ENCODE measurements at regions not wholly inside any gene's neighbourhood (a gene's known extent, or its start where the extent isn't known, plus 50 kb on each side); places are given as distances from the start of the nearest gene placed in this dataset.
"Not testable (repeated sequence)": the region's sequence is repeated elsewhere in the genome, so short reads cannot be mapped to it uniquely, and the experiment has no call there.

- Histone ChIP-seq H3K9me3 (ENCODE audit: control insufficient read depth, insufficient read depth, low read length) (no peaks in the 10 kb centered on the region), H3K36me3 (ENCODE audit: control insufficient read depth, low read length) (no peaks in the 10 kb centered on the region), H3K4me2 (ENCODE audit: low read length) (no peak overlapping the region), H3K27me3 (ENCODE audit: control insufficient read depth, low read length) (no peaks in the 10 kb centered on the region), H3K79me2 (ENCODE audit: control insufficient read depth, low read length) (no peaks in the 10 kb centered on the region), H3K9me2 (replicated peaks; ENCODE audit: control insufficient read depth, low read length) (no peaks in the 10 kb centered on the region), H3K4me3 (ENCODE audit: low read length) (no peak overlapping the region), H3F3A (ENCODE audit: control insufficient read depth, insufficient read depth) (no peaks in the 10 kb centered on the region), H3K4me1 (ENCODE audit: control insufficient read depth, low read length) (no peaks in the 10 kb centered on the region), H3K27ac (ENCODE audit: low read depth, low read length) (no peak overlapping the region), H4K20me1 (ENCODE audit: control insufficient read depth, insufficient read depth, low read depth, low read length) (no peaks in the 10 kb centered on the region)
- no peak for TF ChIP-seq CTCF (IDR thresholded peaks at IDR 0.05; ENCODE audit: low read depth, low read length, poor library complexity, severe bottlenecking)
- TF ChIP-seq EZH2phosphoT487 (IDR thresholded peaks at IDR 0.05; ENCODE audit: borderline replicate concordance, low read length): no peak
These were observed 369.1 kb downstream of the TAF11L14 start for GRCh38 chr5:18003312-18003711.

GRCh38 chr5:18003784-18004183, 369.5 kb downstream of the TAF11L14 start:
- no peak for TF ChIP-seq EZH2phosphoT487 (IDR thresholded peaks at IDR 0.05; ENCODE audit: borderline replicate concordance, low read length)
- TF ChIP-seq CTCF (IDR thresholded peaks at IDR 0.05; ENCODE audit: low read depth, low read length, poor library complexity, severe bottlenecking): no peak
- Histone ChIP-seq H3K9me3 (ENCODE audit: control insufficient read depth, insufficient read depth, low read length) (no peaks in the 10 kb centered on the region), H3K4me3 (ENCODE audit: low read length) (no peak overlapping the region), H3K27me3 (ENCODE audit: control insufficient read depth, low read length) (no peaks in the 10 kb centered on the region), H4K20me1 (ENCODE audit: control insufficient read depth, insufficient read depth, low read depth, low read length) (no peaks in the 10 kb centered on the region), H3K4me2 (ENCODE audit: low read length) (no peak overlapping the region), H3F3A (ENCODE audit: control insufficient read depth, insufficient read depth) (no peaks in the 10 kb centered on the region), H3K79me2 (ENCODE audit: control insufficient read depth, low read length) (no peaks in the 10 kb centered on the region), H3K4me1 (ENCODE audit: control insufficient read depth, low read length) (no peaks in the 10 kb centered on the region), H3K27ac (ENCODE audit: low read depth, low read length) (no peak overlapping the region), H3K9me2 (replicated peaks; ENCODE audit: control insufficient read depth, low read length) (no peaks in the 10 kb centered on the region), H3K36me3 (ENCODE audit: control insufficient read depth, low read length) (no peaks in the 10 kb centered on the region)

GRCh38 chr5:18006235-18006634, 372.0 kb downstream of the TAF11L14 start:
- H3K79me2 ChIP-seq (ENCODE audit: control insufficient read depth, low read length); H4K20me1 ChIP-seq (ENCODE audit: control insufficient read depth, insufficient read depth, low read depth, low read length); H3K36me3 ChIP-seq (ENCODE audit: control insufficient read depth, low read length); H3K4me1 ChIP-seq (ENCODE audit: control insufficient read depth, low read length); H3K27me3 ChIP-seq (ENCODE audit: control insufficient read depth, low read length); H3F3A ChIP-seq (ENCODE audit: control insufficient read depth, insufficient read depth); H3K4me3 ChIP-seq (ENCODE audit: low read length); H3K4me2 ChIP-seq (ENCODE audit: low read length); H3K9me3 ChIP-seq (ENCODE audit: control insufficient read depth, insufficient read depth, low read length); H3K9me2 ChIP-seq (replicated peaks; ENCODE audit: control insufficient read depth, low read length); H3K27ac ChIP-seq (ENCODE audit: low read depth, low read length): not testable (repeated sequence)

GRCh38 chr5:18008940-18009339, 374.7 kb downstream of the TAF11L14 start:
- TF ChIP-seq EZH2phosphoT487 (IDR thresholded peaks at IDR 0.05; ENCODE audit: borderline replicate concordance, low read length): no peak
- no peak for TF ChIP-seq CTCF (IDR thresholded peaks at IDR 0.05; ENCODE audit: low read depth, low read length, poor library complexity, severe bottlenecking)
- no peak overlapping the region for H3K4me3 ChIP-seq (ENCODE audit: low read length)
- no peaks in the 10 kb centered on the region for H3K79me2 ChIP-seq (ENCODE audit: control insufficient read depth, low read length)
- H3K9me2 ChIP-seq (replicated peaks; ENCODE audit: control insufficient read depth, low read length): no peaks in the 10 kb centered on the region
- H3K27me3 ChIP-seq (ENCODE audit: control insufficient read depth, low read length): no peaks in the 10 kb centered on the region
- no peaks in the 10 kb centered on the region for H4K20me1 ChIP-seq (ENCODE audit: control insufficient read depth, insufficient read depth, low read depth, low read length)
- no peaks in the 10 kb centered on the region for H3K36me3 ChIP-seq (ENCODE audit: control insufficient read depth, low read length)
- H3F3A ChIP-seq (ENCODE audit: control insufficient read depth, insufficient read depth): no peaks in the 10 kb centered on the region
- no peaks in the 10 kb centered on the region for H3K9me3 ChIP-seq (ENCODE audit: control insufficient read depth, insufficient read depth, low read length)
- no peak overlapping the region for H3K4me2 ChIP-seq (ENCODE audit: low read length)
- H3K27ac ChIP-seq (ENCODE audit: low read depth, low read length): no peak overlapping the region
- H3K4me1 ChIP-seq (ENCODE audit: control insufficient read depth, low read length): no peaks in the 10 kb centered on the region
